ENCODE measurements at regions not wholly inside any gene's neighbourhood (a gene's known extent, or its start where the extent isn't known, plus 50 kb on each side); places are given as distances from the start of the nearest gene placed in this dataset.

GRCh38 chr11:79623375-79623774, 182.5 kb upstream of the TENM4 start:
- no TSS peak for BruUV-seq (replicated peaks)
- no peaks in the 10 kb centered on the region for H3K36me3 ChIP-seq (ENCODE audit: control insufficient read depth, insufficient read depth, low read length)
- H2BK20ac ChIP-seq (ENCODE audit: low read depth, low read length): no peak overlapping the region
- H3K27ac ChIP-seq (ENCODE audit: insufficient read depth, low read length): no peak overlapping the region
- H2AFZ ChIP-seq (replicated peaks; ENCODE audit: low read length, poor library complexity): no peak overlapping the region
- H4K20me1 ChIP-seq (ENCODE audit: insufficient read depth, low read length): no peaks in the 10 kb centered on the region
- DNase-seq: no peak
- no peak overlapping the region for H2BK120ac ChIP-seq (ENCODE audit: low read depth, low read length)
- dilution Hi-C loops (cut with HindIII; ENCODE audit: low sequenced_read_pairs, unreplicated experiment): no loop called here
- intact Hi-C loops (cut with micrococcal nuclease): no loop called here
- ChIA-PET POLR2A (ENCODE audit: unreplicated experiment) (no interaction called here), CTCF (no interaction called here)
- no peak for ATAC-seq (ENCODE audit: low read depth)
- no peak overlapping the region for H4K91ac ChIP-seq (ENCODE audit: insufficient read depth, low read depth, low read length)
- no peak overlapping the region for H2AK5ac ChIP-seq (ENCODE audit: low read depth, low read length)
- H3K4ac ChIP-seq (ENCODE audit: low read depth, low read length): no peak overlapping the region
- no peak overlapping the region for H3K14ac ChIP-seq (replicated peaks; ENCODE audit: low read depth, low read length)
- no peak for TF ChIP-seq CHD1 (IDR thresholded peaks at IDR 0.05; ENCODE audit: low read depth, low read length)
- no peak for TF ChIP-seq RFX5 (IDR thresholded peaks at IDR 0.05; ENCODE audit: low read depth, low read length)
- TF ChIP-seq POLR2A (IDR thresholded peaks at IDR 0.05; ENCODE audit: low read depth, low read length): no peak
- TF ChIP-seq MAZ (IDR thresholded peaks at IDR 0.05; ENCODE audit: borderline replicate concordance, low read depth, low read length): no peak
- TF ChIP-seq, protein P1, sequence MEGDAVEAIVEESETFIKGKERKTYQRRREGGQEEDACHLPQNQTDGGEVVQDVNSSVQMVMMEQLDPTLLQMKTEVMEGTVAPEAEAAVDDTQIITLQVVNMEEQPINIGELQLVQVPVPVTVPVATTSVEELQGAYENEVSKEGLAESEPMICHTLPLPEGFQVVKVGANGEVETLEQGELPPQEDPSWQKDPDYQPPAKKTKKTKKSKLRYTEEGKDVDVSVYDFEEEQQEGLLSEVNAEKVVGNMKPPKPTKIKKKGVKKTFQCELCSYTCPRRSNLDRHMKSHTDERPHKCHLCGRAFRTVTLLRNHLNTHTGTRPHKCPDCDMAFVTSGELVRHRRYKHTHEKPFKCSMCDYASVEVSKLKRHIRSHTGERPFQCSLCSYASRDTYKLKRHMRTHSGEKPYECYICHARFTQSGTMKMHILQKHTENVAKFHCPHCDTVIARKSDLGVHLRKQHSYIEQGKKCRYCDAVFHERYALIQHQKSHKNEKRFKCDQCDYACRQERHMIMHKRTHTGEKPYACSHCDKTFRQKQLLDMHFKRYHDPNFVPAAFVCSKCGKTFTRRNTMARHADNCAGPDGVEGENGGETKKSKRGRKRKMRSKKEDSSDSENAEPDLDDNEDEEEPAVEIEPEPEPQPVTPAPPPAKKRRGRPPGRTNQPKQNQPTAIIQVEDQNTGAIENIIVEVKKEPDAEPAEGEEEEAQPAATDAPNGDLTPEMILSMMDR (conservative IDR thresholded peaks at IDR 0.05; ENCODE audit: low read depth, low read length): no peak
- no peak for TF ChIP-seq FOS (IDR thresholded peaks at IDR 0.05; ENCODE audit: low read depth, low read length)
- no peak for TF ChIP-seq MAFK (IDR thresholded peaks at IDR 0.05; ENCODE audit: low read depth, low read length)
- TF ChIP-seq RCOR1 (IDR thresholded peaks at IDR 0.05; ENCODE audit: insufficient replicate concordance, low read length): no peak
- no peak for TF ChIP-seq SMC3 (IDR thresholded peaks at IDR 0.05; ENCODE audit: low read depth, low read length)
- TF ChIP-seq MXI1 (IDR thresholded peaks at IDR 0.05; ENCODE audit: borderline replicate concordance, low read depth, low read length): no peak
- TF ChIP-seq, protein P2, sequence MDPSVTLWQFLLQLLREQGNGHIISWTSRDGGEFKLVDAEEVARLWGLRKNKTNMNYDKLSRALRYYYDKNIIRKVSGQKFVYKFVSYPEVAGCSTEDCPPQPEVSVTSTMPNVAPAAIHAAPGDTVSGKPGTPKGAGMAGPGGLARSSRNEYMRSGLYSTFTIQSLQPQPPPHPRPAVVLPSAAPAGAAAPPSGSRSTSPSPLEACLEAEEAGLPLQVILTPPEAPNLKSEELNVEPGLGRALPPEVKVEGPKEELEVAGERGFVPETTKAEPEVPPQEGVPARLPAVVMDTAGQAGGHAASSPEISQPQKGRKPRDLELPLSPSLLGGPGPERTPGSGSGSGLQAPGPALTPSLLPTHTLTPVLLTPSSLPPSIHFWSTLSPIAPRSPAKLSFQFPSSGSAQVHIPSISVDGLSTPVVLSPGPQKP (IDR thresholded peaks at IDR 0.05; ENCODE audit: borderline replicate concordance, low read depth, low read length): no peak
- TF ChIP-seq NFE2L2 (IDR thresholded peaks at IDR 0.05; ENCODE audit: low read depth, low read length): no peak
- no peak overlapping the region for H2BK15ac ChIP-seq (ENCODE audit: low read depth, low read length)
- no peak overlapping the region for H2AK9ac ChIP-seq (replicated peaks; ENCODE audit: low read depth, low read length, poor library complexity)
- H3K18ac ChIP-seq (ENCODE audit: low read depth, low read length): no peak overlapping the region
- H4K5ac ChIP-seq (ENCODE audit: low read depth, low read length): no peak overlapping the region
- no CpG with 5 or more reads among the region's 2 CpGs for WGBS, 2 experiments (ENCODE audit: extremely low coverage in 2 of 2, insufficient read length in 1 of 2)
- H3K9me1 ChIP-seq (ENCODE audit: insufficient read depth, low read length): no peaks in the 10 kb centered on the region
- H3K4me3 ChIP-seq (ENCODE audit: insufficient read depth, low read depth, low read length): no peak overlapping the region
- H3K27me3 ChIP-seq (ENCODE audit: control insufficient read depth, insufficient read depth, low read length): no peaks in the 10 kb centered on the region
- H4K8ac ChIP-seq (ENCODE audit: low read depth in 2 of 2, low read length in 2 of 2): no peak overlapping the region
- no peak overlapping the region for H3K56ac ChIP-seq (ENCODE audit: extremely low read depth, insufficient read depth, low read length)
- H3K4me1 ChIP-seq (ENCODE audit: control insufficient read depth, insufficient read depth, low read length): no peaks in the 10 kb centered on the region
- no peak overlapping the region for H3K23ac ChIP-seq (ENCODE audit: low read depth, low read length)
- H2BK5ac ChIP-seq (ENCODE audit: low read depth, low read length, poor library complexity, severe bottlenecking): no peak overlapping the region
- H3K9ac ChIP-seq (ENCODE audit: low read depth, low read length): no peak overlapping the region
- H3K9me3 ChIP-seq (ENCODE audit: control insufficient read depth, insufficient read depth, low read length): no peaks in the 10 kb centered on the region
- in situ Hi-C loops (cut with MboI; ENCODE audit: low sequenced_read_pairs): no loop called here
- H3K4me2 ChIP-seq (ENCODE audit: low read depth, low read length): no peak overlapping the region
- H3K79me1 ChIP-seq (ENCODE audit: low read depth in 1 of 2, low read length in 2 of 2): no peaks in the 10 kb centered on the region
